ENCODE measurements at regions not wholly inside any gene's neighbourhood (a gene's known extent, or its start where the extent isn't known, plus 50 kb on each side); places are given as distances from the start of the nearest gene placed in this dataset.
A peak's percentile ranks its signal among the peaks of the same experiment; 100 is the strongest.
"Not testable (repeated sequence)": the region's sequence is repeated elsewhere in the genome, so short reads cannot be mapped to it uniquely, and the experiment has no call there.

GRCh38 chr6:140830666-140831065, 1302.1 kb upstream of the GJE1 start:
- DNase-seq (ENCODE audit: low spot score) = no peak

- DNase-seq (ENCODE audit: low spot score) = no peak
These were observed 1303.9 kb upstream of the GJE1 start for GRCh38 chr6:140828856-140829255.

- no peak for DNase-seq (ENCODE audit: low spot score)
These were observed 1305.1 kb upstream of the GJE1 start for GRCh38 chr6:140827593-140827992.

- DNase-seq (ENCODE audit: low spot score) = no peak
These were observed 1307.0 kb upstream of the GJE1 start for GRCh38 chr6:140825731-140826130.

- DNase-seq (ENCODE audit: low spot score) = no peak
These were observed 1308.1 kb upstream of the GJE1 start for GRCh38 chr6:140824595-140824994.

GRCh38 chr6:140821196-140821595, 1311.5 kb upstream of the GJE1 start:
- DNase-seq (ENCODE audit: low spot score) = no peak

- no peak for DNase-seq (ENCODE audit: low spot score)
These were observed 1315.5 kb upstream of the GJE1 start for GRCh38 chr6:140817176-140817575.

- no peak for DNase-seq (ENCODE audit: low spot score)
These were observed 1316.0 kb upstream of the GJE1 start for GRCh38 chr6:140816681-140817080.

- no peak for DNase-seq (ENCODE audit: low spot score)
These were observed 1320.1 kb upstream of the GJE1 start for GRCh38 chr6:140812636-140813035.

GRCh38 chr6:140811642-140812041, 1321.1 kb upstream of the GJE1 start:
- DNase-seq (ENCODE audit: low spot score) = no peak

GRCh38 chr6:140809694-140810101, 1323.0 kb upstream of the GJE1 start:
- no peak for DNase-seq (ENCODE audit: low spot score)

GRCh38 chr6:140806431-140806830, 1326.3 kb upstream of the GJE1 start:
- no peak for DNase-seq (ENCODE audit: low spot score)

GRCh38 chr6:140794544-140794943, 1338.2 kb upstream of the GJE1 start:
- DNase-seq (ENCODE audit: low spot score) = no peak

- DNase-seq (ENCODE audit: low spot score) = no peak
These were observed 1342.6 kb upstream of the GJE1 start for GRCh38 chr6:140790109-140790508.

- DNase-seq (ENCODE audit: low spot score) = no peak
These were observed 1343.3 kb upstream of the GJE1 start for GRCh38 chr6:140789466-140789865.

- DNase-seq (ENCODE audit: low spot score) = no peak
These were observed 1346.8 kb upstream of the GJE1 start for GRCh38 chr6:140785926-140786325.

GRCh38 chr6:140784573-140784972, 1348.2 kb upstream of the GJE1 start:
- no peak for DNase-seq (ENCODE audit: low spot score)

GRCh38 chr6:140783504-140783903, 1349.2 kb upstream of the GJE1 start:
- not testable (repeated sequence) for DNase-seq (ENCODE audit: low spot score)

GRCh38 chr6:140782941-140783340, 1349.8 kb upstream of the GJE1 start:
- DNase-seq (ENCODE audit: low spot score) = no peak

- no peak for DNase-seq (ENCODE audit: low spot score)
These were observed 1352.6 kb upstream of the GJE1 start for GRCh38 chr6:140779991-140780596.

GRCh38 chr6:140779341-140779740, 1353.4 kb upstream of the GJE1 start:
- DNase-seq (ENCODE audit: low spot score) = peak; percentile 2

GRCh38 chr6:140777780-140778179, 1354.9 kb upstream of the GJE1 start:
- no peak for DNase-seq (ENCODE audit: low spot score)

- DNase-seq (ENCODE audit: low spot score) = no peak
These were observed 1357.7 kb upstream of the GJE1 start for GRCh38 chr6:140775061-140775460.

GRCh38 chr6:140774080-140774505, 1358.6 kb upstream of the GJE1 start:
- DNase-seq (ENCODE audit: low spot score) = peak; percentile 12

- no peak for DNase-seq (ENCODE audit: low spot score)
These were observed 1359.4 kb upstream of the GJE1 start for GRCh38 chr6:140773276-140773675.
